GM23338 (cell line): ENCODE measurements at regions not wholly inside any gene's neighbourhood (a gene's known extent, or its start where the extent isn't known, plus 50 kb on each side); places are given as distances from the start of the nearest gene placed in this dataset.

Source experiments
- ATAC-seq: fragments of 200-7000 bp; cut with Tn5 transposase; 3 replicates; pipeline ENCODE4 v1.9.1; 2020
- DNase-seq: peaks from one replicate; pipeline ENCODE4 v3.0.0-alpha.2; 2015; ENCODE audit warnings: low spot score
- H2AFZ ChIP-seq: fragments of 200-600 bp; sonication (generic); 2 replicates; pipeline ENCODE4 v1.8.0; 2016; ENCODE audit warnings: antibody characterized with exemption, mild to moderate bottlenecking, moderate library complexity
- H3F3A ChIP-seq: fragments of 200-600 bp; sonication (generic); replicated peaks from 2 replicates; pipeline ENCODE4 v1.8.0; 2017; ENCODE audit warnings: antibody characterized with exemption, mixed run types, low read depth
- H3K27ac ChIP-seq: fragments of 200-600 bp; sonication (generic); 2 replicates; pipeline ENCODE4 v1.6.1; 2016; ENCODE audit warnings: low read depth
- H3K27me3 ChIP-seq: fragments of 200-600 bp; sonication (generic); 2 replicates; pipeline ENCODE4 v1.8.0; 2016; ENCODE audit warnings: mild to moderate bottlenecking, mixed run types, moderate library complexity; ENCODE audit not compliant: insufficient read depth
- H3K36me3 ChIP-seq: fragments of 200-600 bp; sonication (generic); 2 replicates; pipeline ENCODE4 v1.8.0; 2016; ENCODE audit warnings: mild to moderate bottlenecking; ENCODE audit not compliant: insufficient read depth
- H3K4me1 ChIP-seq: fragments of 200-600 bp; sonication (generic); 2 replicates; pipeline ENCODE4 v1.8.0; 2016; ENCODE audit warnings: mild to moderate bottlenecking, moderate library complexity; ENCODE audit not compliant: insufficient read depth
- H3K4me2 ChIP-seq: fragments of 200-600 bp; sonication (generic); 2 replicates; pipeline ENCODE4 v1.7.1; 2017; ENCODE audit warnings: mixed run types
- H3K4me3 ChIP-seq: fragments of 200-600 bp; sonication (generic); 2 replicates; pipeline ENCODE4 v1.6.1; 2016; ENCODE audit warnings: mixed run types
- H3K79me2 ChIP-seq: fragments of 200-600 bp; sonication (generic); replicated peaks from 2 replicates; pipeline ENCODE4 v1.8.0; 2017; ENCODE audit warnings: mild to moderate bottlenecking; ENCODE audit not compliant: insufficient read depth
- H3K9me2 ChIP-seq: fragments of 200-600 bp; sonication (generic); 2 replicates; pipeline ENCODE4 v1.8.0; 2017; ENCODE audit not compliant: insufficient read depth
- H4K20me1 ChIP-seq: fragments of 200-600 bp; sonication (generic); replicated peaks from 2 replicates; pipeline ENCODE4 v1.8.0; 2017; ENCODE audit warnings: mild to moderate bottlenecking; ENCODE audit not compliant: insufficient read depth
- H3K27ac Mint-ChIP-seq: 2 replicates; pipeline ENCODE4 v1.8.0; 2020; ENCODE audit warnings: inconsistent platforms, mild to moderate bottlenecking, moderate library complexity, mixed read lengths
- H3K27me3 Mint-ChIP-seq: 3 replicates; pipeline ENCODE4 v1.8.0; 2022; ENCODE audit warnings: low read depth, mild to moderate bottlenecking, moderate library complexity, mixed read lengths, inconsistent platforms; ENCODE audit not compliant: insufficient read depth, poor library complexity
- H3K36me3 Mint-ChIP-seq: 3 replicates; pipeline ENCODE4 v1.8.0; 2021; ENCODE audit warnings: low read depth, mild to moderate bottlenecking, inconsistent platforms, moderate library complexity, mixed read lengths
- H3K4me1 Mint-ChIP-seq: 3 replicates; pipeline ENCODE4 v1.8.0; 2020; ENCODE audit warnings: mild to moderate bottlenecking, inconsistent platforms, mixed read lengths
- H3K4me3 Mint-ChIP-seq: 3 replicates; pipeline ENCODE4 v1.8.0; 2021; ENCODE audit warnings: moderate library complexity, mild to moderate bottlenecking, inconsistent platforms, mixed read lengths
- H3K9me3 Mint-ChIP-seq: 3 replicates; pipeline ENCODE4 v1.8.0; 2020; ENCODE audit warnings: moderate library complexity, mild to moderate bottlenecking, inconsistent platforms, mixed read lengths
- CREB1 ChIP-seq: fragments of 250-450 bp; sonication (Bioruptor Pico); IDR thresholded peaks from 2 replicates; pipeline ENCODE4 v1.5.0; 2020; ENCODE audit warnings: low read depth, mild to moderate bottlenecking, moderate library complexity
- CTCF ChIP-seq, 2 experiments: fragments of 200-600 bp in 1 of 2; sonication (generic) in 1 of 2; conservative IDR thresholded peaks; 2 replicates each; pipeline versions ENCODE4 v1.5.1 to v1.6.1; 2016 to 2017; ENCODE audit warnings: antibody characterized with exemption in 2 of 2, low read depth in 2 of 2, mild to moderate bottlenecking in 2 of 2, moderate library complexity in 1 of 2
- ETS1 ChIP-seq: IDR thresholded peaks from 2 replicates; pipeline ENCODE4 v1.6.1; 2016; ENCODE audit warnings: antibody characterized with exemption
- EZH2 ChIP-seq: fragments of 200-600 bp; sonication (generic); IDR thresholded peaks from one replicate; pipeline ENCODE4 v1.8.0; 2017; ENCODE audit warnings: antibody characterized with exemption, mild to moderate bottlenecking, low read depth; ENCODE audit not compliant: unreplicated experiment
- JUNB ChIP-seq: IDR thresholded peaks from one replicate; pipeline ENCODE4 v1.6.1; 2016; ENCODE audit warnings: antibody characterized with exemption; ENCODE audit not compliant: unreplicated experiment
- NANOG ChIP-seq: IDR thresholded peaks from 2 replicates; pipeline ENCODE4 v1.6.1; 2016; ENCODE audit warnings: antibody characterized with exemption, borderline replicate concordance
- POLR2AphosphoS5 ChIP-seq: IDR thresholded peaks from 2 replicates; pipeline ENCODE4 v1.6.1; 2016; ENCODE audit warnings: antibody characterized with exemption, low read depth
- REST ChIP-seq: IDR thresholded peaks from one replicate; pipeline ENCODE4 v1.6.1; 2018; ENCODE audit warnings: antibody characterized with exemption; ENCODE audit not compliant: unreplicated experiment
- STAT1 ChIP-seq: IDR thresholded peaks from one replicate; pipeline ENCODE4 v1.6.1; 2016; ENCODE audit warnings: antibody characterized with exemption; ENCODE audit not compliant: unreplicated experiment
- ZNF114 ChIP-seq: fragments of 250-450 bp; sonication (Bioruptor Pico); IDR thresholded peaks from 2 replicates; pipeline ENCODE4 v1.5.0; 2020; ENCODE audit warnings: mild to moderate bottlenecking, moderate library complexity
- ZNF331 ChIP-seq: fragments of 250-450 bp; sonication (Bioruptor Pico); IDR thresholded peaks from 2 replicates; pipeline ENCODE4 v1.5.0; 2020; ENCODE audit warnings: low read depth, mild to moderate bottlenecking, moderate library complexity
- ZNF462 ChIP-seq: fragments of 250-450 bp; sonication (Bioruptor Pico); IDR thresholded peaks from 2 replicates; pipeline ENCODE4 v1.5.0; 2020; ENCODE audit warnings: mild to moderate bottlenecking, moderate library complexity

- TF ChIP-seq JUNB (no peak), ZNF331 (CRISPR knock-in tag) (no peak), ZNF114 (CRISPR knock-in tag) (no peak), ETS1 (no peak), POLR2AphosphoS5 (no peak), CREB1 (CRISPR knock-in tag) (no peak), STAT1 (no peak), EZH2 (no peak), REST (no peak), NANOG (no peak), CTCF (conservative IDR thresholded peaks at IDR 0.05; ENCODE audit: low read depth in 2 of 2) (no peak)
Measured at GRCh38 chr12:113643177-113643974, 171.7 kb upstream of the LHX5 start (continued).

- Histone ChIP-seq H3K9me2 (no peaks in the 10 kb centered on the region), H3K79me2 (no peaks in the 10 kb centered on the region), H3K4me1 (peaks cover 10% of the 10 kb centered on the region), H2AFZ (no peak overlapping the region), H3K36me3 (no peaks in the 10 kb centered on the region), H3K4me2 (no peak overlapping the region), H3K4me3 (no peak overlapping the region), H4K20me1 (no peaks in the 10 kb centered on the region), H3K27ac (no peak overlapping the region), H3F3A (no peaks in the 10 kb centered on the region), H3K27me3 (no peaks in the 10 kb centered on the region)
- Mint-ChIP-seq H3K27ac (no peak overlapping the region), H3K4me1 (peaks cover 20% of the 10 kb centered on the region), H3K36me3 (no peaks in the 10 kb centered on the region; the same call in 2 of the 3 replicates), H3K4me3 (no peak overlapping the region), H3K9me3 (no peaks in the 10 kb centered on the region; the same call in 1 of the 3 replicates), H3K27me3 (peaks cover 33% of the 10 kb centered on the region)
- DNase-seq (no peak), ATAC-seq (no peak)
- TF ChIP-seq ZNF462 (CRISPR knock-in tag) (no peak), POLR2AphosphoS5 (no peak), CREB1 (CRISPR knock-in tag) (no peak), JUNB (no peak), ZNF331 (CRISPR knock-in tag) (no peak)
Measured at GRCh38 chr12:113642672-113643071, 171.0 kb upstream of the LHX5 start.
